Naive B cell (primary cell): ENCODE measurements at regions not wholly inside any gene's neighbourhood (a gene's known extent, or its start where the extent isn't known, plus 50 kb on each side); places are given as distances from the start of the nearest gene placed in this dataset.

Source experiments
- ATAC-seq, 2 donors: fragments of 150-1000 bp; cut with Tn5 transposase; 2 replicates each; pipeline ENCODE4 v1.10.0; 2021; ENCODE audit warnings: low read depth in 2 of 2, mild to moderate bottlenecking in 2 of 2, moderate library complexity in 2 of 2
- DNase-seq: peaks from one replicate; pipeline ENCODE4 v3.0.0; 2022
- H3K27ac Mint-ChIP-seq, 6 donors: one replicate each; pipeline ENCODE4 v1.8.0; 2020 to 2022; ENCODE audit warnings: mild to moderate bottlenecking in 6 of 6, mixed read lengths in 6 of 6, moderate library complexity in 5 of 6, inconsistent platforms in 2 of 6
- H3K27me3 Mint-ChIP-seq, 3 donors: one replicate each; pipeline ENCODE4 v1.8.0; 2021 to 2022; ENCODE audit warnings: mixed read lengths in 3 of 3, mild to moderate bottlenecking in 1 of 3
- H3K36me3 Mint-ChIP-seq, 2 donors: one replicate each; pipeline ENCODE4 v1.8.0; 2020 to 2022; ENCODE audit warnings: mixed read lengths in 2 of 2, inconsistent platforms in 1 of 2, mild to moderate bottlenecking in 1 of 2
- H3K4me1 Mint-ChIP-seq, 3 donors: one replicate each; pipeline ENCODE4 v1.8.0; 2020 to 2022; ENCODE audit warnings: mixed read lengths in 3 of 3, inconsistent platforms in 1 of 3, mild to moderate bottlenecking in 1 of 3, moderate library complexity in 1 of 3
- H3K4me3 Mint-ChIP-seq, 8 donors: one replicate each; pipeline ENCODE4 v1.8.0; 2020 to 2022; ENCODE audit warnings: mild to moderate bottlenecking in 8 of 8, mixed read lengths in 8 of 8, moderate library complexity in 8 of 8, inconsistent platforms in 2 of 8
- H3K9me3 Mint-ChIP-seq, 7 donors: one replicate each; pipeline ENCODE4 v1.8.0; 2020 to 2022; ENCODE audit warnings: mixed read lengths in 7 of 7, mild to moderate bottlenecking in 5 of 7, inconsistent platforms in 2 of 7, moderate library complexity in 1 of 7

- H3K27me3 Mint-ChIP-seq: peaks cover 0 to 21% (median 0%) of the 10 kb centered on the region in 3 donors
- H3K4me3 Mint-ChIP-seq: no peak overlapping the region
- no peaks in the 10 kb centered on the region for H3K36me3 Mint-ChIP-seq
- no peaks in the 10 kb centered on the region for H3K9me3 Mint-ChIP-seq
- ATAC-seq (no peak), DNase-seq (no peak)
- no peak overlapping the region for H3K27ac Mint-ChIP-seq
- H3K4me1 Mint-ChIP-seq: no peaks in the 10 kb centered on the region
Measured at GRCh38 chr1:88266051-88266450, 418.0 kb upstream of the PKN2 start.

- Mint-ChIP-seq H3K4me3 (no peak overlapping the region), H3K4me1 (no peaks in the 10 kb centered on the region), H3K27ac (no peak overlapping the region), H3K9me3 (no peaks in the 10 kb centered on the region), H3K36me3 (no peaks in the 10 kb centered on the region), H3K27me3 (peaks cover 0 to 11% (median 9%) of the 10 kb centered on the region in 3 donors)
- ATAC-seq (no peak), DNase-seq (no peak)
Measured at GRCh38 chr1:88272216-88272615, 411.9 kb upstream of the PKN2 start.

GRCh38 chr1:88274431-88274830 is 409.6 kb upstream of the PKN2 start:
- Mint-ChIP-seq H3K4me3 (no peak overlapping the region), H3K27ac (no peak overlapping the region), H3K36me3 (peaks cover under 1 to 5% of the 10 kb centered on the region in 2 donors), H3K4me1 (no peaks in the 10 kb centered on the region), H3K27me3 (peaks cover 0 to 11% (median 4%) of the 10 kb centered on the region in 3 donors), H3K9me3 (peaks cover 0 to 12% (median 4%) of the 10 kb centered on the region in 7 donors)
- ATAC-seq: no peak
- DNase-seq: no peak

- ATAC-seq: no peak
- peaks cover 0 to 11% (median 4%) of the 10 kb centered on the region in 3 donors for H3K27me3 Mint-ChIP-seq
- no peak overlapping the region for H3K27ac Mint-ChIP-seq
- DNase-seq: no peak
- H3K4me1 Mint-ChIP-seq: no peaks in the 10 kb centered on the region
- H3K9me3 Mint-ChIP-seq: peaks cover 4 to 18% (median 9%) of the 10 kb centered on the region in 7 donors
- H3K4me3 Mint-ChIP-seq: no peak overlapping the region
- peaks cover 5 to 7% of the 10 kb centered on the region in 2 donors for H3K36me3 Mint-ChIP-seq
Measured at GRCh38 chr1:88275259-88275862, 408.7 kb upstream of the PKN2 start.

GRCh38 chr1:88276163-88276562 is 407.9 kb upstream of the PKN2 start:
- Mint-ChIP-seq H3K27me3 (peaks cover under 1 to 13% (median 4%) of the 10 kb centered on the region in 3 donors), H3K4me3 (no peak overlapping the region), H3K27ac (no peak overlapping the region), H3K4me1 (no peaks in the 10 kb centered on the region), H3K9me3 (peaks cover 4 to 18% (median 9%) of the 10 kb centered on the region in 7 donors), H3K36me3 (peaks cover 5 to 7% of the 10 kb centered on the region in 2 donors)
- no peak for ATAC-seq
- no peak for DNase-seq

- Mint-ChIP-seq H3K27ac (no peak overlapping the region), H3K4me3 (no peak overlapping the region), H3K27me3 (peaks cover 8 to 22% (median 18%) of the 10 kb centered on the region in 3 donors), H3K4me1 (no peaks in the 10 kb centered on the region), H3K9me3 (peaks cover under 1 to 11% (median 5%) of the 10 kb centered on the region in 7 donors), H3K36me3 (peaks cover 0 to 7% of the 10 kb centered on the region in 2 donors)
- DNase-seq: no peak
- ATAC-seq: no peak
Measured at GRCh38 chr1:88284066-88284465, 400.0 kb upstream of the PKN2 start.

GRCh38 chr1:88284666-88285366 is 399.3 kb upstream of the PKN2 start:
- H3K4me3 Mint-ChIP-seq: no peak overlapping the region
- no peaks in the 10 kb centered on the region for H3K4me1 Mint-ChIP-seq
- ATAC-seq (no peak), DNase-seq (no peak)
- H3K9me3 Mint-ChIP-seq: peaks cover 0 to 5% (median 2%) of the 10 kb centered on the region in 7 donors
- H3K27ac Mint-ChIP-seq: no peak overlapping the region
- peaks cover 0 to 3% of the 10 kb centered on the region in 2 donors for H3K36me3 Mint-ChIP-seq
- H3K27me3 Mint-ChIP-seq: peaks cover 8 to 22% (median 18%) of the 10 kb centered on the region in 3 donors

GRCh38 chr1:88286716-88287115 is 397.4 kb upstream of the PKN2 start:
- Mint-ChIP-seq H3K4me1 (no peaks in the 10 kb centered on the region), H3K36me3 (no peaks in the 10 kb centered on the region), H3K9me3 (no peaks in the 10 kb centered on the region), H3K4me3 (no peak overlapping the region), H3K27me3 (peaks cover 2 to 16% (median 10%) of the 10 kb centered on the region in 3 donors), H3K27ac (no peak overlapping the region)
- no peak for ATAC-seq
- DNase-seq: no peak

- peaks cover 6 to 15% (median 7%) of the 10 kb centered on the region in 3 donors for H3K27me3 Mint-ChIP-seq
- no peaks in the 10 kb centered on the region for H3K36me3 Mint-ChIP-seq
- no peaks in the 10 kb centered on the region for H3K9me3 Mint-ChIP-seq
- H3K4me3 Mint-ChIP-seq: no peak overlapping the region
- ATAC-seq (no peak), DNase-seq (no peak)
- no peak overlapping the region for H3K27ac Mint-ChIP-seq
- H3K4me1 Mint-ChIP-seq: no peaks in the 10 kb centered on the region
Measured at GRCh38 chr1:88288571-88288970, 395.5 kb upstream of the PKN2 start.

GRCh38 chr1:88289401-88290102 is 394.5 kb upstream of the PKN2 start:
- no peak for DNase-seq
- Mint-ChIP-seq H3K27me3 (peaks cover 6 to 12% (median 6%) of the 10 kb centered on the region in 3 donors), H3K36me3 (no peaks in the 10 kb centered on the region), H3K9me3 (no peaks in the 10 kb centered on the region), H3K4me1 (no peaks in the 10 kb centered on the region), H3K27ac (no peak overlapping the region), H3K4me3 (no peak overlapping the region)
- no peak for ATAC-seq

- Mint-ChIP-seq H3K36me3 (no peaks in the 10 kb centered on the region), H3K9me3 (no peaks in the 10 kb centered on the region), H3K4me1 (no peaks in the 10 kb centered on the region), H3K27me3 (peaks cover 6 to 12% (median 6%) of the 10 kb centered on the region in 3 donors), H3K27ac (no peak overlapping the region), H3K4me3 (no peak overlapping the region)
- DNase-seq (no peak), ATAC-seq (no peak)
Measured at GRCh38 chr1:88291611-88292354, 392.3 kb upstream of the PKN2 start.

GRCh38 chr1:88293691-88294190 is 390.3 kb upstream of the PKN2 start:
- DNase-seq (no peak), ATAC-seq (no peak)
- Mint-ChIP-seq H3K4me1 (no peaks in the 10 kb centered on the region), H3K36me3 (no peaks in the 10 kb centered on the region), H3K4me3 (no peak overlapping the region), H3K27me3 (peaks cover 1 to 12% (median 6%) of the 10 kb centered on the region in 3 donors), H3K9me3 (no peaks in the 10 kb centered on the region), H3K27ac (no peak overlapping the region)

- Mint-ChIP-seq H3K36me3 (no peaks in the 10 kb centered on the region), H3K4me1 (no peaks in the 10 kb centered on the region), H3K9me3 (no peaks in the 10 kb centered on the region), H3K27ac (no peak overlapping the region), H3K27me3 (peaks cover 0 to 12% (median 11%) of the 10 kb centered on the region in 3 donors), H3K4me3 (no peak overlapping the region)
- ATAC-seq (no peak), DNase-seq (no peak)
Measured at GRCh38 chr1:88296227-88296626, 387.8 kb upstream of the PKN2 start.
